Fibroblast of the aortic adventitia (primary cell): ENCODE measurements at regions not wholly inside any gene's neighbourhood (a gene's known extent, or its start where the extent isn't known, plus 50 kb on each side); places are given as distances from the start of the nearest gene placed in this dataset.
A peak's percentile ranks its signal among the peaks of the same experiment; 100 is the strongest.

Experiments used
- DNase-seq: peaks from one replicate; pipeline ENCODE4 v3.0.0-alpha.2; 2010; ENCODE audit warnings: low read depth
- H3K4me3 ChIP-seq: 2 replicates; pipeline ENCODE4 v1.5.1; 2011; ENCODE audit warnings: low read depth, mild to moderate bottlenecking, control low read depth, low read length, moderate library complexity
- TF ChIP-seq, protein P1 (sequence below): IDR thresholded peaks from 2 replicates; pipeline ENCODE4 v1.5.1; 2011; ENCODE audit warnings: mild to moderate bottlenecking, low read length, control low read depth, inconsistent platforms; ENCODE audit not compliant: insufficient read depth

DNA sequence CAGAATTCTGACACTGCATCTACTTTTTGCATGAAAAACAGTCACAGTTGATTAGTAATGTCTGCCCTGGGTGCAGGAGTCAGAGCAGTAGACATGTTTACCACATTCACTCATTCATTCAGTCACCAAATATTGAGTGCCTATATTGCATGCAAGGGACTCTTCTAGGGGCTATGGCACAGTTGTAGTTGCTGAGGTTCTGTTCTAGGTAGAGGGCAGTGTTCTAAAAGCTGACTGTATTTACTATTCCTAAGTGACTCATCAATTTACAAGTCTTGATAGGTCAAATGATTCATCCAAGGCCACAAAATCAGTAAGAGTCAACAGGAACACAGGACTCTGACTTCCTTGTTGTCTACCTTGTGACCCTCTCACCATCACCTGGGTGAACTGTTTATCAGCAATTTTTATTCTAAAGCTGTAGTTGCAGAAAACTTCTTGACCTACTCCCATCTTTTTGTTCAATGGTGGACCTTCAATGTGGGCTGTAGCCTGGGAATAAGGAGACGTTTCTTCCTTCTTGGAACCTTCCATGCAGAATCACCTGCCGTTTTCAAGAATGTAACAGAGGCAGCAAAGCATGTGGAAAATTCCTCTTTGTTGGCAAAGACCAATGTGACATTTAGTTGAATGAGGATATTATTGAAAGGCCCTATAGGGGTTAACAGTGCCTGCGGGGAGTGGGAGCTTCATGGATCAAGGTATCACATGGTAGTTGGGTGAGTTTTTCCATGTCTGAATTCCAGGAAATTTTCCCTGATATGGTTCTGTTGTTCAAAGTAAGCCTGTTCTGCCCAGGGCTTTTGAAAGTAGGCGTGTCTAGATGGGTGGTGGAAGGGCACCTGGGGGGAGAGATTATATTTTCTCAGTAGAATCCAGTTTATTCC is 223.2 kb downstream of the KTN1 start:
- DNase-seq, result no peak
- TF ChIP-seq, protein P1, sequence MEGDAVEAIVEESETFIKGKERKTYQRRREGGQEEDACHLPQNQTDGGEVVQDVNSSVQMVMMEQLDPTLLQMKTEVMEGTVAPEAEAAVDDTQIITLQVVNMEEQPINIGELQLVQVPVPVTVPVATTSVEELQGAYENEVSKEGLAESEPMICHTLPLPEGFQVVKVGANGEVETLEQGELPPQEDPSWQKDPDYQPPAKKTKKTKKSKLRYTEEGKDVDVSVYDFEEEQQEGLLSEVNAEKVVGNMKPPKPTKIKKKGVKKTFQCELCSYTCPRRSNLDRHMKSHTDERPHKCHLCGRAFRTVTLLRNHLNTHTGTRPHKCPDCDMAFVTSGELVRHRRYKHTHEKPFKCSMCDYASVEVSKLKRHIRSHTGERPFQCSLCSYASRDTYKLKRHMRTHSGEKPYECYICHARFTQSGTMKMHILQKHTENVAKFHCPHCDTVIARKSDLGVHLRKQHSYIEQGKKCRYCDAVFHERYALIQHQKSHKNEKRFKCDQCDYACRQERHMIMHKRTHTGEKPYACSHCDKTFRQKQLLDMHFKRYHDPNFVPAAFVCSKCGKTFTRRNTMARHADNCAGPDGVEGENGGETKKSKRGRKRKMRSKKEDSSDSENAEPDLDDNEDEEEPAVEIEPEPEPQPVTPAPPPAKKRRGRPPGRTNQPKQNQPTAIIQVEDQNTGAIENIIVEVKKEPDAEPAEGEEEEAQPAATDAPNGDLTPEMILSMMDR, result no peak
- no peak overlapping the region for H3K4me3 ChIP-seq

DNA sequence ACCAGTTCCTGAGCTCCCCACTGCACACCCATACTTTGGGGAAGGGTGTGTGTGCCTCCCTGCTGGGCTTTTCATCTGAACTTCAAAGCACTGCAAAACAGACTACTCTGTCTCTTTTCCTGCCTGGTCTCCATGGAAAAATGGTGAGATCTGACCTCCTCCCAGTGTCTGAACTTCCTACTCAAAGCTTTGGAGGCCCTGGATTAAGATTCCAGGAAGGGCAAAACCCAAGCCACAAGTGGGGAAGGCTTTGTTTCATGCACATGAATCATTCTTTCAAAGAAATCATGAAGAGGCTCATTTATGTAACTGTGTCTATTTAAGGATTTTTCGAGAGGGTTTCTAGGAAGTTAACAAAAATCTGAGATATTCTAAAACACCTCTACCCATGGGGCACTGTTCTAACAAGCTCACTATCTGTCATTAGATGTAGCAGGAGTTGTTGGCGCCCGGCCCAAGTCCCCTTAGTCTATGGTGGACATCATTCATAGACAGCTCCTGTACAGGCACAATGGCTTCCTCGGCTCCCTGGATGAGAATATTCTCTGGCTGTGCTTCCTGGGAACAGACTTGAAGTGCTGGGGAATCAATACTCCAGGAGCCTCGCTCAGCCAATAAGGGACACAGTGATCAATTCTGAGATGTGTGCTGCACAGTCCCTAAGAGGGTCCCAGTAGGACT is 224.0 kb downstream of the KTN1 start:
- TF ChIP-seq, protein P1, result no peak
- peak; percentile 59 for DNase-seq
- H3K4me3 ChIP-seq, result no peak overlapping the region

DNA sequence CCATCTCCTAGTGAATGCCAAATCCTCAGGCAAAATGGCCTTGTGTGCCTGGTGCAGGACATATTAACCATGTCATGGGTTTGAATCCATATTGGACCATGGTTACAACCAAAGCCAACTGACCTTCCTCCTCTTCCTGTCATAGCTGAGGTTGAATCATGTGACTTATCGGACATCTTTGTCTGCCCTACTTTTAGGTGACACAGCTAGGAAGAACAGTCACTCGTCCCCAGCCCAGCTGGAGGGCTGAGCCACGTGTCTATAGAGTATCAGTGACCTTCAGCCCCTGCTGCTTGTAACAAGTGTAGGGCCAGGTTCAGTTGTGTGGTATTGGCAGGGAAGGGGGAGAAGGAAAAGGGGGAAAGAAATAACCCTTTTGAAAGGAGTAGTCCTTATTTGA is 225.2 kb downstream of the KTN1 start:
- no peak overlapping the region for H3K4me3 ChIP-seq
- TF ChIP-seq, protein P1, result no peak
- DNase-seq, result no peak

DNA sequence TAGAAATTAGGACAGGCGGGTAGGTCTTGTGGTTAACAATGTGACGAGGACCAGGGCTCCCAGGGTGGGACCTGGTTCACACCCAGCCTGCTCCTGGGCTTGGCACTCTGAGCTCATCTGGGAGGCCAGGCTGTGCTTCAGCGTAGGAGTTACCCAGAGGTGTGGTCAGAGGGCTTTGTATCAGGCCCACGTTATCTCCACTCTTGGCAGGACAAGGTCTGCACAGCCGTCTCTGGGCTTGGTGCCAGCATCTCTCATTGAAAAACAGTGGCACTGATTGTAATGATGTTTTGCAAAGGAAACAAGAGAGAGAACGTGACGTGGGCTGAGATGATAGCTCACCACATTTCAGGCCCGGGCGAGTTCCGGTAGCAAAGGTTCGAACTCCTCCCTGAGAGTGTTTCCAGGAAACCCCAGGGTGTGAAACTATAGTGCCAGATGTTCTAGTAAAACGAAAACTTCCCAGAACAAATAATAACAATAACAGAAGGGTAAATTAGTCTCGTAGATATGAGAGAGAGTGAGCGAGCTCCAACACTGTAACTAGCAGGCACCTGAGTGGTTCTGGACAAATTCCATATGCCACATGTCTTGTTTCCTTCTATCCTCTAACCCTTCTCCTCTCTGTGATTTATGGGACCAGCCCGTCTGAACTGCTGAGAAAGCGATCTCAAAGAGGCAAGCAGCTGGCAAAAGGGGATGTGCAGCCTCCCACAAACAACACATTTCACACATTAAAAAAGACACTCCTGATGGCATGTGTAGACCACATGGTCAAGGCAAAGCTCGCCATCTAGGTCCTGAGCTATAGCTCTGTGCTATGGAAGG is 227.3 kb downstream of the KTN1 start:
- DNase-seq, result peak; percentile 97
- TF ChIP-seq, protein P1, result no peak
- no peak overlapping the region for H3K4me3 ChIP-seq

DNA sequence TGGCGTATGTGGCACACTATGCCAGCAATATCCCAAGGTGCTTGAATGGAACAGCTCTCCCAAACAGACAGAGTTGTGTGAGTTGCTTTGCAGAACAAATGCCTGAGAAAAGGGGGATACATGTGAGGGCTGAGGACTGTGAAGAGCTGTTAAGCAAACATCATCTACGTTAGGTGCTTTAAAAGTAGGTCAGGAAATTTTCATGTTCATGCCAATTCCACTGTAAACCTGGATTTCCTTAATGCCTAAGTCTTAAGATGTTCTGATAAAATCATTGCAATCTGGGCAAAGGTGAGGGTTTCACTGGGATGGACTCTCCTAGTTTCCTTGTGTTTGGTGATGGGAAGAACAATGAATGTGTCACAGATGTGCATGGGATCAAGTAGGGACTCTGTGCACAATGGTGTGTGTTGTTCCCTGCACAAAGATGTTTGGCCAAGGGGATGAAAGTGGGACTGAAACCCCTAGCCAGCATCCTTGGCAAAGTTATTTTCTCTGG is 227.9 kb downstream of the KTN1 start:
- DNase-seq, result no peak
- no peak overlapping the region for H3K4me3 ChIP-seq
- TF ChIP-seq, protein P1, result no peak

DNA sequence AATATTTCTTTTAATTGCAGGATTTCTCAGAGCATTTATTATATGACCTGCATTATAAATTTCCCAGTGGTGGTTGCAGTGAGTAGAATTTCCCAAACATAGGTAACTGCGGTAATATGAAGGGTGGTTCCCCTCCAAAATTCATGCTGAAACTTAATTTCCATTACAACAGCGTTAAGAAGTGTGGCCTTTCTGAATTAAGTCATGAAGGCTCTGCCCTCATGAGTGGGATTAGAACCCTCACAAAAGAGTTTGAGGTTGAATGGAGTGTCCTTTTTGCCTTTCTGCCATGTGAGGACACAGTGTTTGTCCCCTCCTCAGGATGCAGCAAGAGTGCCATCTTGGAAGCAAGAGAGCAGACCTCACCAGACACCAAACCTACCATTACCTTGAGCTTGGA is 233.6 kb downstream of the KTN1 start:
- TF ChIP-seq, protein P1, result no peak
- H3K4me3 ChIP-seq, result no peak overlapping the region
- DNase-seq, result no peak
